Caki2 (cell line): ENCODE measurements at regions not wholly inside any gene's neighbourhood (a gene's known extent, or its start where the extent isn't known, plus 50 kb on each side); places are given as distances from the start of the nearest gene placed in this dataset.
A peak's percentile ranks its signal among the peaks of the same experiment; 100 is the strongest.

Source experiments
- DNase-seq: peaks from one replicate; pipeline ENCODE4 v3.0.0-alpha.2; 2015; ENCODE audit warnings: low read depth
- in situ Hi-C: cut with HindIII; loops from 2 replicates; pipeline ENCODE4 v1.10.0; 2016; ENCODE audit warnings: low sequenced_read_pairs, low pct_unique_long_range_greater_than_20kb, mixed read lengths

DNA sequence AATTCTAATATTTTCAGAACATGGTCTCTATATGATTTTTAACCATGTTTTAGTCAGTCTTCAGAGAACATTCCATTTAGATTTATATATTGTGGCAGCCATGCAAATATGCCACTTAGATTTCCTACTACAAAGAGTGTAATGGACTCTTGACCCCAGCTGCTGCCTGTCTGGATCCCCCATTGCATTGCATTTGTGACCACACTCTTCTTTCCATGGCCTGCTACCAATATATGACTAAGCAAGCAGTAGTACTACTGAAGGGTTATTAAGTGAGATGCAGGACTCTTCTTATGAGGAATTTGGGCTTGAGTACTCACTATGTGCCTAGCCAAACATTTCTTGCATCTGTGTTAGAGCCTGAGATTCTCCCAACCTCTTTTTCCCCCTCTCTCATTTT lies 306.8 kb downstream of the PDHA2 start:
- in situ Hi-C loops, result no loop called here
- no peak for DNase-seq

DNA sequence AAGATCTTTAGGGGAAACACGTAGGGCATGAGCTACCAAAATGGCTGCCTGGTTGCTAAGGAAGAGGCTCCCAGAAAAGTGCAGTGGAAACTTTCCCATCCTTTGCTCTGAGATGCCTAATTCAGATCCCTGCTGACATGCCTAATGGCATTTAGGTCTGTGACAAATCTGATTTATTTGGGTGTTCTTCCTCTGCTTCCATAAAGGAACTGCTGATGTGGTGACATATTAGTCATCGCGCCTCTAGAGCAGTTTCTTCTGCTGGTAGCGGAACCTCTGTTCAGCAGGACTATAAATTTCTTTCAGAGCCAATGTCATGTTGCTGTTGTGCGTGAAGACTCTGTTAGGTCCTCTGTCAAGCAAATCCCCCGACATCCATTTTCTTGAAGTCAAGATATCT lies 310.0 kb downstream of the PDHA2 start:
- in situ Hi-C loops, result no loop called here
- no peak for DNase-seq

DNA sequence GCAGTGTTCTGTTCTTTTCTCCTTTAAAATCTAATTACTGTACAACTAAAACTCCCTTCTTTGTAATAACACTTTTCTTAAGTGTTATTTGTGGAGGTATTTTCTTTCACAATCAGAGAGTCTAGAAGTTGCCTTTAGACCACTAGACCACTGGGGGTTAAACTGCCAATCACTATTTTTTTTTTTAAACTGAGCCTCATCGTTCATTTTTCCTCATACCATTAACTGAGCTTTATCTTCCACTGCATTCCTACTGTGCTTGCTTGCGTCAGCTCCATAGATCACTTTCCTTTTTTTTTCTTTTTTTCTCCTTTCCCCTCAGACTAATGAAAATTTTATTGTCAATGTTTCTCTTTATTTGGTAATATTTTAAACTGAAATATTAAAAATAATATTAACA lies 310.6 kb downstream of the PDHA2 start:
- no peak for DNase-seq
- in situ Hi-C loops, result no loop called here

GRCh38 chr4:96152824-96153223 lies 312.9 kb downstream of the PDHA2 start:
- in situ Hi-C loops, result no loop called here
- DNase-seq, result no peak

- DNase-seq, result no peak
- in situ Hi-C loops, result no loop called here
These were observed 314.8 kb downstream of the PDHA2 start for GRCh38 chr4:96154676-96155075.

- in situ Hi-C loops, result no loop called here
- no peak for DNase-seq
These were observed 322.7 kb downstream of the PDHA2 start for GRCh38 chr4:96162636-96163035.

DNA sequence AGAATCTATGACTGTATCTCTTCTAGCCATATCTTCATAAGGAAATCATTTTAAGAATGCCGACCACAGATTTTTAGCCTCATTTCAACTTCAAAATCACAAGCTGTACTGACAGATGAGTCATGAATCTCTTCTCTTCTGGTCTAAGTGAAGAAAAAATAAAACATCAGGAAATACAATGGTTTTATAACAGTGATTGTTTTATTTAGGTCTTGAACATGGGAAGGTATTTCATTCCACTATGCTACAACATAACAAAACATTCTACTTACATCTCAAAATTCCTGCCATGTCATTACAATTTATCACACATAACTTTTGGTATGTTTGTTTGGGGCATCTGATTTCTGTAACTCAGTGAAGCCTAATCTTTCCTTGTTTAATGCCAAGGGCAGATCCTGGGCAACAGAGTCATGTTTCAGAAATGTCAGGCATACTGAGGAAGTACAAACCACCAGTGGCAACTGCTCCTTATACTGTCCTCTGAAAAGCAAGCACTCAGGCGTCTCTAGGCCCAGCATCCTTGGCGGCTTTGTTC lies 325.0 kb downstream of the PDHA2 start:
- DNase-seq, result peak; percentile 80
- in situ Hi-C loops, result no loop called here

- in situ Hi-C loops, result no loop called here
- no peak for DNase-seq
These were observed 326.9 kb downstream of the PDHA2 start for GRCh38 chr4:96166806-96167205.

DNA sequence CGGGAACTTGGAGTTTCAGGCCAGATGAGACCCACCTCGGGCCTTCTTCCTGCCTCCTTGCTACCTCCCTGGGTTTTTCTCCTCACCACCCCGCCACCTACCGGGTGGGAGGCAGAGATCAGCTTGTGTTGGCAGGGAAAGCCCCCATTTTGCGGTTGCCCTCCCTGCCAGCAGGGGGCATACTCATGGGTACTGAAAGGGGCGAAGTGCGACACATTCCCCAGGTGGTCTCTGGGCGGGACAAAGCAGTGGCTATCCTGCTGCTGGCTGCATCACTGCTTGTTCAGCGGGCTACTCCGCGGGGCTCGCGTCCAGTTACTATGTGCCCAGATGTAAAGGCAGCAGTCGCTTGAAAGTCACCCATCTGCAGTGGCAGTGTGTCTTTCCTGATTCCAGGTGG lies 330.3 kb downstream of the PDHA2 start:
- in situ Hi-C loops, result no loop called here
- DNase-seq, result no peak

GRCh38 chr4:96173756-96174155 lies 333.9 kb downstream of the PDHA2 start:
- in situ Hi-C loops, result no loop called here
- DNase-seq, result peak; percentile 48

- no peak for DNase-seq
- in situ Hi-C loops, result no loop called here
These were observed 336.0 kb downstream of the PDHA2 start for GRCh38 chr4:96175871-96176270.

DNA sequence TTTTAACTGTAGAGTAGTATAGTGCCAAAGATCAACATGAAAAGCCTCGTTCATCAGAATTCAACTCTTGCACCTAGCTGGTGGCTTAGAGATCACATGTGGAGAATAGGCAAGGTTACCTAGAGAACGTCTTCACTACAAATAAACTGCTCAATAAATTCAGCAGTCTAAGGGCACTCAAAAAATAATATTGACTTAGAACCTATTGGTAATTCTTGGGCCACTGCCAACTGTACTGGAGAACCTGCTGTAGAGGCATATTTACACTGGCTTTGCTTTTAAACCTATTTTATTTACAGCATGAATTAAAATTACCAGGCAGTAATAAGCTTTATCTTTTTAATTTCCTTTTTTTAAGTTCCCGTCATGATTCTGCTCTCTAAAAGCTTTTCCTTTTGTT lies 343.7 kb downstream of the PDHA2 start:
- DNase-seq, result peak; percentile 12
- in situ Hi-C loops, result no loop called here

DNA sequence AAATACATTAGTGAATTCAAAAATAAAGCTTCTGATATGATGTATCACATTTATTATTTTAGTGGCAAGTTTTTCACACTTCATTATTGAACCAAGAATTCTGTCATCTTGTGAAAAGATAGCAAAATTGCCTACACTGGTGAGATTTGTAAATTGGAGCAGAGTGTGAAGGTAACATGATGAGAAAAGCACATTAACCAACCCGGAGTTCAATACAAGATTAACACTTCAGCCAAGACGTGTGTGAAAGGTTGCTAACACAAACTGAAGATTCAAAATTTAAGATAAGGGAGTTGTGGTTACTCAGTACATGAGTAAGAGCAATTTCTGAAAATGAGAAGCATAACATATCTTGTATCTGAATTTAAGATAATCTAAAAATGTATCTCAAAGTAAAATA lies 346.7 kb downstream of the PDHA2 start:
- in situ Hi-C loops, result no loop called here
- DNase-seq, result no peak

DNA sequence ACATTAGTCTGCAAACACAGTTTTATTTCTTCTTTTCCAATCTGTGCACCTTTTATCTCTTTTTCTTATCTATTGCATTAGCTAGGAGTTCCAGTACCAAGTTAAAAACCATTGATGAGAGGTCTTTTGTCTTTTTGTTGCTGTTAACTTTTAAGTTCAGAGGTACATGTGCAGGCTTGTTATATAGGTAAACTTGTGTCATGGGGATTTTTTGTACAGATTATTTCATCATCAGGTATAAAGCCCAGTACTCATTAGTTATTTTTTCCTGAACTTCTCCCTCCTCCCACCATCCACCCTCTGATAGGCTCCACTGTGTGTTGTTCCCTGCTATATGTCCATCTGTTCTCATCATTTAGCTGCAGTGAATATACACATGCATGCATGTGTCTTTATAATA lies 349.9 kb downstream of the PDHA2 start:
- DNase-seq, result no peak
- in situ Hi-C loops, result no loop called here

GRCh38 chr4:96193061-96193460 lies 353.2 kb downstream of the PDHA2 start:
- DNase-seq, result peak; percentile 71
- in situ Hi-C loops, result no loop called here

DNA sequence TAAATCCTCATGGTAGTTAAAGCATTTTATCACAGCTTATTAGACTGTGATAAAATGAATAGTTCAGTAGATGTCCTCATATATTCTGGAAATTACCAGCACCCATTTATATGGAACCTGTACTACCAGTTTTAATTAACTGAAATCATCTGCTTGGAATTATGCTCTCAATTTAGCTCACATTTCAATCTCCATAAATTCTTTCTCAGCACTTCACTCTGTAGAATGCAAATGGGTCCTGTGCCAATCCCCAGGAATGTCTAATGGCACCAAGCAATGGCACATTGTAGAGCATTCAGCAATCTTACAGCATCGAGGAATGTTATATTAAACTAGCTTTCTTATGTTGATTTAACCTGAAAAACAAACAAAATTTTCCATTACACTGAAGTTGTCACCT lies 355.1 kb downstream of the PDHA2 start:
- DNase-seq, result no peak
- in situ Hi-C loops, result no loop called here

GRCh38 chr4:96205143-96205936 lies 365.4 kb downstream of the PDHA2 start:
- no peak for DNase-seq
- in situ Hi-C loops, result no loop called here

- DNase-seq, result no peak
- in situ Hi-C loops, result no loop called here
These were observed 387.6 kb downstream of the PDHA2 start for GRCh38 chr4:96227515-96227914.

DNA sequence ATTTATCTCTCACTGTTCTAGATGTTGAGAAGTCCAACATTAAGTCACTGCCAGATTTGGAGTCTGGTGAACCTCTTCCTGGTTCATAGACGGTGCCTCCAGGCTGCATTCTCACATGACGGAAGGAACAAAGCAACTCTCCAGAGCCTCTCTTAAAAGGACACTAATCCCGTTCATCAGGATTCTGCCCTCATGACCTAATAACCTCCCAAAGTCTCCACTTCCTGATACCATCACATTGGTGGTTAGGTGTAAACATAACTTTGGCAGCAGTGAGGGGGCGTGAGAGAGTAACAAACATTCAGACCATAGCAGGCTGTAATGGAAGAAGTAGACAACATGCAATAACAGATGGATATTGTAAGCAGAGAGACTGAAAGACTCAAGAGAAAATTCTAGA lies 388.6 kb downstream of the PDHA2 start:
- DNase-seq, result no peak
- in situ Hi-C loops, result no loop called here

- DNase-seq, result no peak
- in situ Hi-C loops, result no loop called here
These were observed 400.1 kb downstream of the PDHA2 start for GRCh38 chr4:96240041-96240440.
